B cell (primary cell): ENCODE measurements at regions not wholly inside any gene's neighbourhood (a gene's known extent, or its start where the extent isn't known, plus 50 kb on each side); places are given as distances from the start of the nearest gene placed in this dataset.

Experiments used
- ATAC-seq: fragments of 200-7000 bp; cut with Tn5 transposase; one replicate; pipeline ENCODE4 v1.10.0; 2021; ENCODE audit warnings: low read depth, mild to moderate bottlenecking, moderate number of reproducible peaks, moderate library complexity
- CTCF ChIA-PET: fragments of 350-600 bp; sonication (Branson Sonifier 250); formaldehyde crosslinking; loops from one replicate; lab custom pipeline; 2021; ENCODE audit warnings: antibody characterized with exemption, inconsistent platforms; lab: Charles Lee
- POLR2A ChIA-PET: fragments of 350-600 bp; sonication (Branson Sonifier 250); formaldehyde crosslinking; loops from one replicate; lab custom pipeline; 2021; ENCODE audit warnings: antibody characterized with exemption; lab: Charles Lee
- DNase-seq: peaks from one replicate; pipeline ENCODE4 v3.0.0; 2013
- H2AFZ ChIP-seq: 2 replicates; pipeline ENCODE4 v1.6.1; 2012; ENCODE audit warnings: mild to moderate bottlenecking, low read depth, low read length; ENCODE audit not compliant: insufficient read depth, poor library complexity, severe bottlenecking
- H3K27ac ChIP-seq, 2 donors: 1 replicate in 1 of 2; 2 replicates in 1 of 2; pipeline ENCODE4 v1.5.1; 2012 to 2013; ENCODE audit warnings: low read length in 2 of 2, mild to moderate bottlenecking in 2 of 2, moderate library complexity in 1 of 2
- H3K27me3 ChIP-seq, 4 experiments: fragments of 200-600 bp in 1 of 4; sonication (generic) in 1 of 4; replicated peaks in 1 of 4; 1 replicate in 2 of 4; 2 replicates in 2 of 4; pipeline versions ENCODE4 v1.6.1 to v1.7.0; 2013 to 2016; ENCODE audit warnings: low read length in 3 of 4, mild to moderate bottlenecking in 2 of 4, mixed read lengths in 1 of 4, moderate library complexity in 1 of 4; ENCODE audit not compliant: insufficient read depth in 4 of 4, control insufficient read depth in 3 of 4; ENCODE audit errors: control extremely low read depth in 1 of 4
- H3K36me3 ChIP-seq, 2 experiments: replicated peaks in 1 of 2; 1 replicate in 1 of 2; 2 replicates in 1 of 2; pipeline versions ENCODE4 v1.6.1 to v1.7.1; 2013; ENCODE audit warnings: low read length in 1 of 2; ENCODE audit not compliant: insufficient read depth in 2 of 2, control insufficient read depth in 1 of 2; ENCODE audit errors: control extremely low read depth in 1 of 2, extremely low read depth in 1 of 2
- H3K4me1 ChIP-seq, 2 donors: fragments of 200-600 bp in 1 of 2; sonication (generic) in 1 of 2; 1 replicate in 1 of 2; 2 replicates in 1 of 2; pipeline versions ENCODE4 v1.5.1 to v1.6.1; 2013 to 2017; ENCODE audit warnings: low read length in 2 of 2; ENCODE audit not compliant: control insufficient read depth in 2 of 2, insufficient read depth in 2 of 2
- H3K4me2 ChIP-seq: replicated peaks from 2 replicates; pipeline ENCODE3; 2012; ENCODE audit warnings: mild to moderate bottlenecking, low read depth, low read length; ENCODE audit not compliant: poor library complexity, severe bottlenecking
- H3K4me3 ChIP-seq, 5 experiments: fragments of 200-600 bp in 1 of 5; sonication (generic) in 1 of 5; 1 replicate in 3 of 5; 2 replicates in 2 of 5; pipeline versions ENCODE4 v1.5.1 to v1.7.0; 2011 to 2016; ENCODE audit warnings: low read length in 4 of 5, mild to moderate bottlenecking in 4 of 5, low read depth in 2 of 5, control low read depth in 1 of 5, moderate library complexity in 1 of 5; ENCODE audit not compliant: insufficient read depth in 1 of 5; ENCODE audit errors: control extremely low read depth in 1 of 5, extremely low read depth in 1 of 5
- H3K79me2 ChIP-seq: fragments of 200-600 bp; sonication (generic); one replicate; pipeline ENCODE4 v1.6.0; 2016; ENCODE audit warnings: low read length; ENCODE audit not compliant: control insufficient read depth, insufficient read depth
- H3K9ac ChIP-seq: fragments of 200-600 bp; sonication (generic); 2 replicates; pipeline ENCODE4 v1.6.1; 2017; ENCODE audit warnings: mild to moderate bottlenecking, low read length, moderate library complexity
- H3K9me3 ChIP-seq, 3 donors: one replicate each; pipeline versions ENCODE4 v1.6.1 to v1.7.1; 2013; ENCODE audit warnings: low read length in 2 of 3; ENCODE audit not compliant: control insufficient read depth in 2 of 3, insufficient read depth in 1 of 3; ENCODE audit errors: control extremely low read depth in 1 of 3
- H4K20me1 ChIP-seq: 2 replicates; pipeline ENCODE4 v1.6.0; 2012; ENCODE audit warnings: mild to moderate bottlenecking, low read length; ENCODE audit not compliant: insufficient read depth, control insufficient read depth, poor library complexity, severe bottlenecking
- H3K27ac Mint-ChIP-seq: one replicate; pipeline ENCODE4 v1.8.0; 2021; ENCODE audit warnings: mixed read lengths
- H3K27me3 Mint-ChIP-seq: one replicate; pipeline ENCODE4 v1.8.0; 2021; ENCODE audit warnings: mixed read lengths
- H3K4me1 Mint-ChIP-seq: one replicate; pipeline ENCODE4 v1.8.0; 2021; ENCODE audit warnings: mixed read lengths
- H3K4me3 Mint-ChIP-seq: one replicate; pipeline ENCODE4 v1.8.0; 2021; ENCODE audit warnings: mixed read lengths
- H3K9me3 Mint-ChIP-seq: one replicate; pipeline ENCODE4 v1.8.0; 2022; ENCODE audit warnings: mixed read lengths; ENCODE audit not compliant: insufficient read depth
- EZH2 ChIP-seq: IDR thresholded peaks from 2 replicates; pipeline ENCODE4 v1.6.1; 2012; ENCODE audit warnings: borderline replicate concordance, low read depth, mild to moderate bottlenecking, moderate library complexity, low read length; ENCODE audit not compliant: insufficient read depth, poor library complexity, severe bottlenecking
- WGBS: methylation state at CpG from one replicate; pipeline ENCODE4 v1.1.5; 2013; ENCODE audit warnings: missing lambda C conversion rate; ENCODE audit not compliant: insufficient coverage; 5-methylcytosine and 5-hydroxymethylcytosine counted together
- intact Hi-C: fragments of 100-400 bp; cut with micrococcal nuclease; formaldehyde crosslinking; loops from one replicate; pipeline ENCODE4 v1.10.0; 2022
- TF ChIP-seq, protein P1 (sequence below): fragments of 200-600 bp; IDR thresholded peaks from one replicate; pipeline ENCODE4 v1.8.0; 2022; ENCODE audit warnings: antibody characterized with exemption, mild to moderate bottlenecking

DNA sequence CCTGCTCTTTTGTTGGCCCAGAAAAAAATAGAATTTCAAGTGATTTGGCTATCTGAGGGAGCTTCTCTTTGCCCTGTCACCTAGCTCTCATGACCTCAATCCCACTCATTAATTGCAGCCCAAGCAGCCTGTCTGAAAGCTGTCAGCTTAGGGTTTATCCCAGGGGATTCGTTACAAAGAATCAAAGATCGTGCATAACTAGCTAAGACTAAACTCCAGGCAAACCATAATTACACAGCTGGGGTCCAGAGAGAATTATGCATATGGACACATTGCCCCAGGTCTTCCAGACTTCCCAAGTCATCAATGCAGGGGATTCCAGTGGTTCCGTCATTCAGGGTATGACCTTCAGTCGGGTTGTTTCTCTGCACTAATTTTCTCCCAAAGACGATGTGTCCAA is 91.6 kb upstream of the CBLB start:
- WGBS: 100% methylated on average over 2 of the region's 5 CpGs

DNA sequence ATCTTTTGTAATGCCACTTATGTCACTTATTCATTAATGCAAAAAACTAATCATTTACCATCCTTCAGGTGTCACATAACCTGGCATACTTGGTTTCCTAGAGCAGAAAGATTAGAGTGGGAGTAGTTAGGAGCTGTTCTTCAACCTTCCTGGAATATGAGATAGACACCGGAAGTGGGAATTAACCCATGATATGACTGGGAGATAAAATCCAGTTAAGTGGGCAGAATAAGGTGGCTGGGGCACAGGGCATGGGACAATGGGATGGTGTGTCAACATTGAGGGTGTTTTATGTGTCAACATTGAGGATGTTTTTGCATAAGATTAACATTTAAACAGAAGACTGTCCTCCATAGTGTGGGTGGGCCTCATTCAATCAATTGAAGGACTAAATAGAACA is 94.3 kb upstream of the CBLB start:
- H3K36me3 ChIP-seq: no peaks in the 10 kb centered on the region
- peaks cover 0 to 3% of the 10 kb centered on the region in 2 donors for H3K4me1 ChIP-seq
- H3K4me3 Mint-ChIP-seq: no peak overlapping the region
- H4K20me1 ChIP-seq: no peaks in the 10 kb centered on the region
- no peak for TF ChIP-seq EZH2
- TF ChIP-seq, protein P1, sequence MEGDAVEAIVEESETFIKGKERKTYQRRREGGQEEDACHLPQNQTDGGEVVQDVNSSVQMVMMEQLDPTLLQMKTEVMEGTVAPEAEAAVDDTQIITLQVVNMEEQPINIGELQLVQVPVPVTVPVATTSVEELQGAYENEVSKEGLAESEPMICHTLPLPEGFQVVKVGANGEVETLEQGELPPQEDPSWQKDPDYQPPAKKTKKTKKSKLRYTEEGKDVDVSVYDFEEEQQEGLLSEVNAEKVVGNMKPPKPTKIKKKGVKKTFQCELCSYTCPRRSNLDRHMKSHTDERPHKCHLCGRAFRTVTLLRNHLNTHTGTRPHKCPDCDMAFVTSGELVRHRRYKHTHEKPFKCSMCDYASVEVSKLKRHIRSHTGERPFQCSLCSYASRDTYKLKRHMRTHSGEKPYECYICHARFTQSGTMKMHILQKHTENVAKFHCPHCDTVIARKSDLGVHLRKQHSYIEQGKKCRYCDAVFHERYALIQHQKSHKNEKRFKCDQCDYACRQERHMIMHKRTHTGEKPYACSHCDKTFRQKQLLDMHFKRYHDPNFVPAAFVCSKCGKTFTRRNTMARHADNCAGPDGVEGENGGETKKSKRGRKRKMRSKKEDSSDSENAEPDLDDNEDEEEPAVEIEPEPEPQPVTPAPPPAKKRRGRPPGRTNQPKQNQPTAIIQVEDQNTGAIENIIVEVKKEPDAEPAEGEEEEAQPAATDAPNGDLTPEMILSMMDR: no peak
- peaks cover 0 to 4% (median 0%) of the 10 kb centered on the region in 3 donors for H3K9me3 ChIP-seq
- H3K4me3 ChIP-seq: no peak overlapping the region
- ChIA-PET POLR2A (no interaction called here), CTCF (no interaction called here)
- H3K79me2 ChIP-seq: no peaks in the 10 kb centered on the region
- H3K4me1 Mint-ChIP-seq: no peaks in the 10 kb centered on the region
- H3K9ac ChIP-seq: no peak overlapping the region
- no peak overlapping the region for H3K4me2 ChIP-seq
- H3K27ac ChIP-seq: no peak overlapping the region
- no peak for DNase-seq
- H3K27ac Mint-ChIP-seq: no peak overlapping the region
- intact Hi-C loops: no loop called here
- no peak overlapping the region for H2AFZ ChIP-seq
- H3K27me3 Mint-ChIP-seq: no peaks in the 10 kb centered on the region
- H3K27me3 ChIP-seq: no peaks in the 10 kb centered on the region
- no peak for ATAC-seq
- no peaks in the 10 kb centered on the region for H3K9me3 Mint-ChIP-seq
- 100% methylated on average over 1 of the region's 1 CpG for WGBS

More for the DNA sequence above, 91.6 kb upstream of the CBLB start:
- Histone ChIP-seq H3K9me3 (no peaks in the 10 kb centered on the region), H3K79me2 (no peaks in the 10 kb centered on the region), H3K27ac (no peak overlapping the region), H3K4me1 (peaks cover 0 to 3% of the 10 kb centered on the region in 2 donors), H3K4me3 (no peak overlapping the region), H4K20me1 (no peaks in the 10 kb centered on the region), H3K4me2 (no peak overlapping the region), H3K9ac (no peak overlapping the region), H2AFZ (no peak overlapping the region), H3K36me3 (no peaks in the 10 kb centered on the region), H3K27me3 (no peaks in the 10 kb centered on the region)
- H3K4me3 Mint-ChIP-seq: no peak overlapping the region
- H3K4me1 Mint-ChIP-seq: no peaks in the 10 kb centered on the region
- ATAC-seq (no peak), DNase-seq (no peak)
- POLR2A ChIA-PET: no interaction called here
- CTCF ChIA-PET: no interaction called here
- TF ChIP-seq, protein P1: no peak
- TF ChIP-seq EZH2: no peak
- H3K9me3 Mint-ChIP-seq: no peaks in the 10 kb centered on the region
- intact Hi-C loops: no loop called here
- H3K27me3 Mint-ChIP-seq: no peaks in the 10 kb centered on the region
- H3K27ac Mint-ChIP-seq: no peak overlapping the region
